ENCODE measurements at regions not wholly inside any gene's neighbourhood (a gene's known extent, or its start where the extent isn't known, plus 50 kb on each side); places are given as distances from the start of the nearest gene placed in this dataset.

GRCh38 chr6:3911614-3912336 is 62.6 kb downstream of the FAM50B start (continued):
- TF ChIP-seq ZIC2 (tag by site-specific recombination; IDR thresholded peaks at IDR 0.05) (peak; percentile 36; the same call in 1 of the 2 replicates), GLI4 (tag by site-specific recombination; IDR thresholded peaks at IDR 0.05) (no peak), GLIS1 (tag by site-specific recombination; IDR thresholded peaks at IDR 0.05) (peak; percentile 94), SP3 (tag by site-specific recombination; IDR thresholded peaks at IDR 0.05) (no peak), ZSCAN5A (tag by site-specific recombination; IDR thresholded peaks at IDR 0.05) (no peak), PRDM2 (tag by site-specific recombination; IDR thresholded peaks at IDR 0.05; ENCODE audit: borderline replicate concordance) (no peak), ZNF2 (tag by site-specific recombination; IDR thresholded peaks at IDR 0.05) (peak; percentile 86), MZF1 (tag by site-specific recombination; IDR thresholded peaks at IDR 0.05; ENCODE audit: borderline replicate concordance) (peak; percentile 70; the same call in 1 of the 2 replicates), ZNF362 (tag by site-specific recombination; IDR thresholded peaks at IDR 0.05) (peak; percentile 73; the same call in 1 of the 2 replicates), REPIN1 (tag by site-specific recombination; IDR thresholded peaks at IDR 0.05; ENCODE audit: low read depth) (no peak), ZNF394 (tag by site-specific recombination; IDR thresholded peaks at IDR 0.05; ENCODE audit: borderline replicate concordance) (peak; percentile 69), PRDM10 (tag by site-specific recombination; IDR thresholded peaks at IDR 0.05) (peak; percentile 93), ZBTB8A (tag by site-specific recombination; IDR thresholded peaks at IDR 0.05) (no peak)
